ENCODE measurements at regions not wholly inside any gene's neighbourhood (a gene's known extent, or its start where the extent isn't known, plus 50 kb on each side); places are given as distances from the start of the nearest gene placed in this dataset.

DNA sequence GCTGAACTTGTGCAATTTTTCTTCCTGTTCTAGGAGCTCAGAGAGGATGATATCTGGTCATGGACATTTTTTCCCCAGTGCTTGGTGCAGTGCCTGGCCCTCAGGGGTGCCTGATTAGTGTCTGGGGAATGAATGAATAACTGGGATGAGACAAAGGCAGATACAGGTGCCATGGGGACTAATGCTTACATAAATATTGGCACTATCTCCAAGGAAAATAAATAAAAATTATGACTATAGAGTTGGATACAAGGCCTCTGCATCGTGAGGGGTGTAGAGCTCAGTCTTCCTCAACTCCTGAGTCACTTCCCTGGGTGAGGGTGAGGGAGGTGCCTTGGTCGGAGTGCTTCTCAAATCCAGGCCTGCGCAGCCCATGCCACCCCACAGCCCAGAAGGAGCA lies 188.6 kb downstream of the KCNA5 start:
- no peak overlapping the region for H3K27ac ChIP-seq (ENCODE audit: low read depth, low read length, poor library complexity, severe bottlenecking)
- CTCF ChIA-PET (ENCODE audit: unreplicated experiment), result no interaction called here
- BruUV-seq (replicated peaks), result no TSS peak
- intact Hi-C loops (cut with micrococcal nuclease; ENCODE audit: unreplicated experiment), result no loop called here
- no peak overlapping the region for H3K4me2 ChIP-seq (ENCODE audit: low read length)
- no peaks in the 10 kb centered on the region for H4K20me1 ChIP-seq (ENCODE audit: insufficient read depth, low read length)
- H3K36me3 ChIP-seq (ENCODE audit: insufficient read depth, low read length), result no peaks in the 10 kb centered on the region
- DNase-seq (ENCODE audit: low spot score), result no peak
- H3K9me3 ChIP-seq (ENCODE audit: low read length), result no peaks in the 10 kb centered on the region
- no peak overlapping the region for H2AFZ ChIP-seq (ENCODE audit: low read length)
- no peaks in the 10 kb centered on the region for H3K79me2 ChIP-seq (ENCODE audit: insufficient read depth, low read depth, low read length)
- POLR2A ChIA-PET, result no interaction called here
- no peaks in the 10 kb centered on the region for H3K9me2 ChIP-seq (ENCODE audit: insufficient read depth, low read length)
- H3K4me3 ChIP-seq (ENCODE audit: low read depth, low read length, poor library complexity, severe bottlenecking), result no peak overlapping the region
- no peaks in the 10 kb centered on the region for H3K4me1 ChIP-seq (ENCODE audit: insufficient read depth, low read length, poor library complexity, severe bottlenecking)
- no peak for TF ChIP-seq CTCF (conservative IDR thresholded peaks at IDR 0.05; ENCODE audit: low read length)
- no peak for TF ChIP-seq EZH2phosphoT487 (IDR thresholded peaks at IDR 0.05; ENCODE audit: borderline replicate concordance, low read depth, low read length)

DNA sequence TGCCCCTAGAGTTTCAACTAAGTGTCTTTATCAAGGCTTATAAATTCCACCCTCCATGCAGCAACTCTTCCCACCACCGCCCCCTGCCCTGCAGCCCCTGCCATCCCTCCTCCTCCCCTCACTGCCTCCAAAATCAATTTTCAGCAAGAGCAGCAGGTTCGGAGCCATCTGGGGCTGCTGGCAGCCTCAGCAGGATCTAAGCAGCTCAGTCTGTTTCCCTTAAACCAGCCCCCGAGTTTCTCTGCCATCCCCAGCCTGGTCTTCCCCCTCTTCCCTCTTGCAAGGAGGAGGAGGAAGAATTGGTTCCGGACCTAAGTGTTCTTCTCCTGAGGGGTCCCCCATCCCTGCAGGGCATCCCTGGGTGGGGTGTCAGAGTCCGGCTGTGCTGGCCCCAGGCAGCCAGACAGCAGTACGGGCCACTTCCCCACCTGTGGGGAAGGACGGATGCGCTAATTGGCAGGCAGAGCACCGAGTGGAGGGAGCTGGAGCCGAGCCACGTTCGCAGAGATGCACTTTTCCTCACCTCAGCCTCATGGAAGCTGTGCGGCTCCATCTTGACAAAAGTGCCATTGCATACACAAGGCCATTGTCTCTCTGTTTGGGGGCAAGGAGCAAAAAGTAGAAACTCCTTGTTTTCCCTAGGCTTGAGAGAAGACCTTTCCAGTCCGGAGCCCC lies 189.3 kb downstream of the KCNA5 start:
- Histone ChIP-seq H2AFZ (ENCODE audit: low read length) (no peak overlapping the region), H3K4me3 (ENCODE audit: low read depth, low read length, poor library complexity, severe bottlenecking) (no peak overlapping the region), H3K9me2 (ENCODE audit: insufficient read depth, low read length) (no peaks in the 10 kb centered on the region), H3K36me3 (ENCODE audit: insufficient read depth, low read length) (no peaks in the 10 kb centered on the region), H3K79me2 (ENCODE audit: insufficient read depth, low read depth, low read length) (no peaks in the 10 kb centered on the region), H3K4me2 (ENCODE audit: low read length) (no peak overlapping the region), H3K27ac (ENCODE audit: low read depth, low read length, poor library complexity, severe bottlenecking) (no peak overlapping the region), H4K20me1 (ENCODE audit: insufficient read depth, low read length) (no peaks in the 10 kb centered on the region), H3K4me1 (ENCODE audit: insufficient read depth, low read length, poor library complexity, severe bottlenecking) (no peaks in the 10 kb centered on the region), H3K9me3 (ENCODE audit: low read length) (no peaks in the 10 kb centered on the region)
- CTCF ChIA-PET (ENCODE audit: unreplicated experiment), result no interaction called here
- DNase-seq (ENCODE audit: low spot score), result no peak
- intact Hi-C loops (cut with micrococcal nuclease; ENCODE audit: unreplicated experiment), result no loop called here
- POLR2A ChIA-PET, result no interaction called here
- no TSS peak for BruUV-seq (replicated peaks)
- TF ChIP-seq EZH2phosphoT487 (IDR thresholded peaks at IDR 0.05; ENCODE audit: borderline replicate concordance, low read depth, low read length) (no peak), CTCF (conservative IDR thresholded peaks at IDR 0.05; ENCODE audit: low read length) (no peak)

GRCh38 chr12:5236022-5236640 lies 192.5 kb downstream of the KCNA5 start:
- no peak for DNase-seq (ENCODE audit: low spot score)
- Histone ChIP-seq H3K4me1 (ENCODE audit: insufficient read depth, low read length, poor library complexity, severe bottlenecking) (no peaks in the 10 kb centered on the region), H2AFZ (ENCODE audit: low read length) (no peak overlapping the region), H3K9me3 (ENCODE audit: low read length) (no peaks in the 10 kb centered on the region), H3K27ac (ENCODE audit: low read depth, low read length, poor library complexity, severe bottlenecking) (no peak overlapping the region), H4K20me1 (ENCODE audit: insufficient read depth, low read length) (no peaks in the 10 kb centered on the region), H3K4me2 (ENCODE audit: low read length) (no peak overlapping the region), H3K79me2 (ENCODE audit: insufficient read depth, low read depth, low read length) (no peaks in the 10 kb centered on the region), H3K4me3 (ENCODE audit: low read depth, low read length, poor library complexity, severe bottlenecking) (no peak overlapping the region), H3K36me3 (ENCODE audit: insufficient read depth, low read length) (no peaks in the 10 kb centered on the region), H3K9me2 (ENCODE audit: insufficient read depth, low read length) (no peaks in the 10 kb centered on the region)
- intact Hi-C loops (cut with micrococcal nuclease; ENCODE audit: unreplicated experiment), result no loop called here
- ChIA-PET POLR2A (no interaction called here), CTCF (ENCODE audit: unreplicated experiment) (no interaction called here)
- no TSS peak for BruUV-seq (replicated peaks)
- TF ChIP-seq EZH2phosphoT487 (IDR thresholded peaks at IDR 0.05; ENCODE audit: borderline replicate concordance, low read depth, low read length) (no peak), CTCF (conservative IDR thresholded peaks at IDR 0.05; ENCODE audit: low read length) (no peak)

Measured in OCI-LY7 (cell line).